ENCODE measurements at regions not wholly inside any gene's neighbourhood (a gene's known extent, or its start where the extent isn't known, plus 50 kb on each side); places are given as distances from the start of the nearest gene placed in this dataset.

- Histone ChIP-seq H3K27ac (no peak overlapping the region), H3K9me3 (no peaks in the 10 kb centered on the region), H3K4me1 (peaks cover 0 to 14% (median 6%) of the 10 kb centered on the region in 4 donors), H3K36me3 (no peaks in the 10 kb centered on the region), H3K4me3 (no peak overlapping the region), H3K27me3 (no peaks in the 10 kb centered on the region)
- intact Hi-C loops (cut with DNase I) = no loop called here
- no peak for DNase-seq
- 59% methylated on average over 11 of the region's 23 CpGs for WGBS (ENCODE audit: insufficient coverage, low coverage, low lambda C conversion rate, missing lambda C conversion rate)
- no peak for TF ChIP-seq POLR2A (IDR thresholded peaks at IDR 0.05)
- no peak for TF ChIP-seq CTCF (IDR thresholded peaks at IDR 0.05)
- ATAC-seq = no peak
Observed at GRCh38 chr14:101367421-101368261, 193.7 kb upstream of the DIO3 start.

DNA sequence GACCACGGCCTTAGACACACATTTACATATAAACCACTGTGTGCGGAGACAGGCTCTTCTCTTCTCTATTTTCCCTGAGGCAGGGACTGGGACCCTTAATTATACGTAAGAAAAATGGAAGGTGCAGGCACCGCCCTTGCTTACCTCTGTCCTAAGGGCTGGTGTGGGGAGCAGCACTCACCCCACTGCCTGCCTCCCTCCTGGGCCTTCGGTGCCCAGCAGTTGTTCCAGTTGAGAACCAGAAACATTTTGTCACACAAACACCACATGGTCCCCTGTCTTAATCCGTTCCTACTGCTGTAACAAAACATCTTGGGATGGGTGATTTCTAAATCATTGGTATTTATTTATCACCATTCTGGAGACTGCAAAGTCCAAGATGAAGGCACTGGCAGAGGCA lies 192.7 kb upstream of the DIO3 start:
- ATAC-seq = no peak
- TF ChIP-seq POLR2A (IDR thresholded peaks at IDR 0.05) (no peak), CTCF (IDR thresholded peaks at IDR 0.05) (no peak)

GRCh38 chr14:101369194-101369915 lies 191.9 kb upstream of the DIO3 start:
- intact Hi-C loops (cut with DNase I) = no loop called here
- DNase-seq (no peak), ATAC-seq (no peak)
- H3K36me3 ChIP-seq = no peaks in the 10 kb centered on the region
- H3K27me3 ChIP-seq = no peaks in the 10 kb centered on the region
- H3K9me3 ChIP-seq = no peaks in the 10 kb centered on the region
- peaks cover 0 to 12% (median 5%) of the 10 kb centered on the region in 4 donors for H3K4me1 ChIP-seq
- TF ChIP-seq CTCF (IDR thresholded peaks at IDR 0.05) (no peak), POLR2A (IDR thresholded peaks at IDR 0.05) (no peak)
- no peak overlapping the region for H3K27ac ChIP-seq
- 78% methylated on average over 11 of the region's 17 CpGs for WGBS (ENCODE audit: insufficient coverage, low coverage, low lambda C conversion rate, missing lambda C conversion rate)
- H3K4me3 ChIP-seq = no peak overlapping the region

More for the DNA sequence above, 192.7 kb upstream of the DIO3 start:
- no peak for DNase-seq
- Histone ChIP-seq H3K4me1 (peaks cover 0 to 14% (median 6%) of the 10 kb centered on the region in 4 donors), H3K36me3 (no peaks in the 10 kb centered on the region), H3K27ac (no peak overlapping the region), H3K4me3 (no peak overlapping the region), H3K27me3 (no peaks in the 10 kb centered on the region), H3K9me3 (no peaks in the 10 kb centered on the region)
- intact Hi-C loops (cut with DNase I) = no loop called here
- WGBS (ENCODE audit: insufficient coverage, low coverage, low lambda C conversion rate, missing lambda C conversion rate) = 76% methylated on average over 4 of the region's 6 CpGs

DNA sequence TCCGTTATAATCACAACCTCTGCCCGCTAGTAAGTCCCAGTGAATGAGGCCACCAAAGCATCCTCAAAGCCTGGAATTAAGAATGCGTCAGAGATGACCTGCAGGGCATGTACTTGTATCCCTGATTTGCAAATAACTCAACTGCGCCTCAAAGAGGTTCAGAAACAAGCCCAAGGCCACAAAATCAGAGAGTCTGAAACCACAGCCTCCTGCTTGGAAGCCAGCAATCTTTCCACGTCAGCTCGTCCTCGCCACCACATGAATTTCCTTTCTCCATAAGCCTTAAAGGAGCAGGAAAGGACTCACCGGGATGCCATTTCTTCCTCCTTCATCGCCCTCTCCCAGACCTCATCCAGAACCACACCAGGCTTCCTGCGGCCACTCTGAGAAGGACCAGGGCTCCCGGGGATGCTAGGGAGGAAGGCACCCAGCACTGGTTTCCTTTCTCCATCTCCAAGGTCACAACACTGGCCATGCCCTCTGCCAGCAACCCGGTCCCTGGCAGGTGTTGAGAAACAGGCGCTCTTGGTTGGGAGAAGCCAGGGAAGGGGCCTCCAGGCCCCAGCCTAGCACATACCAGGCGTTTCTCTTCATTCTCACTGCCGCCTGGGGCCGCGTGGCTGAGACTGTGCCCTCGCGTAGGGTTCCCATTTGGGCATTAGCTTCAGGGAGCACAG lies 191.2 kb upstream of the DIO3 start:
- ATAC-seq (no peak), DNase-seq (no peak)
- Histone ChIP-seq H3K27me3 (no peaks in the 10 kb centered on the region), H3K36me3 (no peaks in the 10 kb centered on the region), H3K4me1 (peaks cover 0 to 5% (median 2%) of the 10 kb centered on the region in 4 donors), H3K9me3 (no peaks in the 10 kb centered on the region), H3K4me3 (no peak overlapping the region), H3K27ac (no peak overlapping the region)
- TF ChIP-seq POLR2A (IDR thresholded peaks at IDR 0.05) (no peak), CTCF (IDR thresholded peaks at IDR 0.05) (no peak)
- intact Hi-C loops (cut with DNase I) = no loop called here
- WGBS (ENCODE audit: insufficient coverage, low coverage, low lambda C conversion rate, missing lambda C conversion rate) = 86% methylated on average over 14 of the region's 19 CpGs

All from right lobe of liver (tissue), 6 donors.